IMR-90 (cell line): ENCODE measurements at regions not wholly inside any gene's neighbourhood (a gene's known extent, or its start where the extent isn't known, plus 50 kb on each side); places are given as distances from the start of the nearest gene placed in this dataset. TPM values are rescaled to one million over a fixed set of nuclear protein-coding genes. Genes with fewer than 3 reads are reported as not detected.

ENCODE experiments used
- ATAC-seq: fragments of 200-7000 bp; cut with Tn5 transposase; 2 replicates; pipeline ENCODE4 v1.9.1; 2020; ENCODE audit warnings: low read depth, mild to moderate bottlenecking, moderate library complexity
- BruUV-seq: library from RNA; stranded (reverse); fragments of 400-500 nt; replicated peaks from 2 replicates; lab custom pipeline; 2021; lab: Mats Ljungman, UMichigan
- CTCF ChIA-PET: fragments of 300-600 bp; formaldehyde crosslinking; extraction: SDS; loops from one replicate; lab custom pipeline; 2021; ENCODE audit warnings: antibody characterized with exemption; lab: Yijun Ruan, JAX
- POLR2A ChIA-PET: fragments of 300-600 bp; sonication (Branson Sonifier 250); formaldehyde crosslinking; loops from one replicate; lab custom pipeline; 2022; ENCODE audit warnings: antibody characterized with exemption; ENCODE audit not compliant: unreplicated experiment; lab: Charles Lee
- DNase-seq: peaks from one replicate; pipeline ENCODE4 v3.0.0; 2013
- H2AFZ ChIP-seq: replicated peaks from 2 replicates; pipeline ENCODE3; 2013; ENCODE audit warnings: low read length, mild to moderate bottlenecking; ENCODE audit not compliant: poor library complexity
- H2AK5ac ChIP-seq: 2 replicates; pipeline ENCODE4 v1.6.1; 2013; ENCODE audit warnings: low read depth, low read length, inconsistent platforms
- H2AK9ac ChIP-seq: replicated peaks from 2 replicates; pipeline ENCODE3; 2013; ENCODE audit warnings: mild to moderate bottlenecking, low read depth, low read length, moderate library complexity; ENCODE audit not compliant: poor library complexity
- H2BK120ac ChIP-seq: 2 replicates; pipeline ENCODE4 v1.6.1; 2013; ENCODE audit warnings: low read depth, low read length, inconsistent platforms
- H2BK15ac ChIP-seq: 3 replicates; pipeline ENCODE4 v1.6.1; 2013; ENCODE audit warnings: low read depth, low read length, inconsistent platforms
- H2BK20ac ChIP-seq: 2 replicates; pipeline ENCODE4 v1.6.1; 2013; ENCODE audit warnings: low read depth, mild to moderate bottlenecking, inconsistent platforms, low read length, moderate library complexity
- H2BK5ac ChIP-seq: 2 replicates; pipeline ENCODE4 v1.6.1; 2013; ENCODE audit warnings: mild to moderate bottlenecking, low read depth, low read length, inconsistent platforms; ENCODE audit not compliant: poor library complexity, severe bottlenecking
- H3K14ac ChIP-seq: replicated peaks from 2 replicates; pipeline ENCODE4 v1.6.1; 2013; ENCODE audit warnings: low read depth, low read length, inconsistent platforms
- H3K18ac ChIP-seq: 2 replicates; pipeline ENCODE4 v1.6.1; 2013; ENCODE audit warnings: low read depth, low read length, control low read depth
- H3K23ac ChIP-seq: 2 replicates; pipeline ENCODE4 v1.6.1; 2013; ENCODE audit warnings: low read depth, low read length, inconsistent platforms
- H3K27ac ChIP-seq: 2 replicates; pipeline ENCODE4 v1.5.1; 2013; ENCODE audit warnings: mild to moderate bottlenecking, control low read depth, low read length; ENCODE audit not compliant: insufficient read depth
- H3K27me3 ChIP-seq: 2 replicates; pipeline ENCODE4 v1.6.1; 2013; ENCODE audit warnings: low read length; ENCODE audit not compliant: control insufficient read depth, insufficient read depth
- H3K36me3 ChIP-seq: 2 replicates; pipeline ENCODE4 v1.6.1; 2013; ENCODE audit warnings: low read length, mixed read lengths; ENCODE audit not compliant: control insufficient read depth, insufficient read depth
- H3K4ac ChIP-seq: 2 replicates; pipeline ENCODE4 v1.6.1; 2013; ENCODE audit warnings: low read depth, low read length, inconsistent platforms
- H3K4me1 ChIP-seq: 2 replicates; pipeline ENCODE4 v1.6.1; 2013; ENCODE audit warnings: low read length, mixed read lengths; ENCODE audit not compliant: control insufficient read depth, insufficient read depth
- H3K4me2 ChIP-seq: 2 replicates; pipeline ENCODE4 v1.6.1; 2013; ENCODE audit warnings: low read depth, mild to moderate bottlenecking, control low read depth, low read length, moderate library complexity
- H3K4me3 ChIP-seq: 2 replicates; pipeline ENCODE4 v1.5.1; 2013; ENCODE audit warnings: low read depth, mild to moderate bottlenecking, control low read depth, low read length, moderate library complexity; ENCODE audit not compliant: insufficient read depth
- H3K56ac ChIP-seq: 2 replicates; pipeline ENCODE4 v1.6.1; 2013; ENCODE audit warnings: low read length, inconsistent platforms; ENCODE audit not compliant: insufficient read depth; ENCODE audit errors: extremely low read depth
- H3K79me1 ChIP-seq, 2 experiments: 2 replicates each; pipeline ENCODE4 v1.6.1; 2013; ENCODE audit warnings: low read length in 2 of 2, inconsistent platforms in 1 of 2, low read depth in 1 of 2
- H3K9ac ChIP-seq: 2 replicates; pipeline ENCODE4 v1.6.1; 2013; ENCODE audit warnings: low read depth, low read length, control low read depth
- H3K9me1 ChIP-seq: 2 replicates; pipeline ENCODE4 v1.6.1; 2013; ENCODE audit warnings: low read length, inconsistent platforms; ENCODE audit not compliant: insufficient read depth
- H3K9me3 ChIP-seq: 2 replicates; pipeline ENCODE4 v1.6.1; 2013; ENCODE audit warnings: low read length; ENCODE audit not compliant: control insufficient read depth, insufficient read depth
- H4K20me1 ChIP-seq: 2 replicates; pipeline ENCODE4 v1.6.1; 2013; ENCODE audit warnings: low read length, inconsistent platforms; ENCODE audit not compliant: insufficient read depth
- H4K5ac ChIP-seq: 2 replicates; pipeline ENCODE4 v1.6.1; 2013; ENCODE audit warnings: mild to moderate bottlenecking, low read depth, low read length, control low read depth
- H4K8ac ChIP-seq, 2 experiments: 2 replicates each; pipeline ENCODE4 v1.6.1; 2013; ENCODE audit warnings: low read depth in 2 of 2, low read length in 2 of 2, control low read depth in 1 of 2, inconsistent platforms in 1 of 2
- H4K91ac ChIP-seq: 2 replicates; pipeline ENCODE4 v1.6.1; 2013; ENCODE audit warnings: low read depth, low read length, inconsistent platforms; ENCODE audit not compliant: insufficient read depth
- CEBPB ChIP-seq: IDR thresholded peaks from 2 replicates; pipeline ENCODE4 v1.6.1; 2012; ENCODE audit warnings: low read depth, low read length, improper control_type of control experiment
- CHD1 ChIP-seq: IDR thresholded peaks from 2 replicates; pipeline ENCODE4 v1.6.1; 2012; ENCODE audit warnings: low read depth, low read length, improper control_type of control experiment
- ELK1 ChIP-seq: fragments of 150-350 bp; IDR thresholded peaks from 2 replicates; pipeline ENCODE4 v1.6.1; 2016; ENCODE audit warnings: low read depth, mild to moderate bottlenecking, low read length, moderate library complexity, borderline replicate concordance
- FOS ChIP-seq: fragments of 150-350 bp; IDR thresholded peaks from 2 replicates; pipeline ENCODE4 v1.6.1; 2016; ENCODE audit warnings: low read depth, low read length
- MAFK ChIP-seq: IDR thresholded peaks from 2 replicates; pipeline ENCODE4 v1.6.1; 2012; ENCODE audit warnings: low read depth, low read length, improper control_type of control experiment
- RFX5 ChIP-seq: IDR thresholded peaks from 2 replicates; pipeline ENCODE4 v1.8.0; 2012; ENCODE audit warnings: low read depth, mild to moderate bottlenecking, low read length, moderate library complexity
- WGBS, 2 experiments: methylation state at CpG; one replicate each; pipeline versions ENCODE4 v1.1.5 to v1.1.7; 2013; ENCODE audit warnings: missing lambda C conversion rate in 2 of 2; ENCODE audit not compliant: insufficient read length in 1 of 2; ENCODE audit errors: extremely low coverage in 2 of 2; 5-methylcytosine and 5-hydroxymethylcytosine counted together
- dilution Hi-C: fragments of 300-500 bp; cut with HindIII; formaldehyde crosslinking; loops from one replicate; pipeline ENCODE4 v1.14.3; 2018; ENCODE audit warnings: low sequenced_read_pairs; ENCODE audit not compliant: unreplicated experiment
- in situ Hi-C: fragments of 300-500 bp; cut with MboI; formaldehyde crosslinking; loops from 3 replicates; pipeline ENCODE4 v1.14.3; 2019; ENCODE audit warnings: low sequenced_read_pairs, inconsistent platforms, mixed read lengths
- intact Hi-C: fragments of 100-400 bp; cut with micrococcal nuclease; formaldehyde crosslinking; loops from 2 replicates; pipeline ENCODE4 v1.10.0; 2022
- microRNA-seq, 2 experiments: library from miRNA; stranded (forward) in 1 of 2; unstranded in 1 of 2; fragments of 10-50 nt in 1 of 2; fragments of <30 nt in 1 of 2; gene quantifications in 1 of 2; microRNA quantifications in 1 of 2; one replicate each; pipeline versions ENCODE3 to v1.1.0; 2013 to 2020; ENCODE audit not compliant: insufficient read depth in 1 of 2, insufficient read length in 1 of 2, unreplicated experiment in 1 of 2
- small RNA-seq, 5 experiments: library from RNA; depleted of rRNA; stranded (forward); fragments of <200 nt; gene quantifications; one replicate each; pipeline ENCODE3, GENCODE V24; 2012

GRCh38 chr18:64199581-64199980 lies 50.7 kb upstream of the LINC00305 start:
- BruUV-seq: no TSS peak
- intact Hi-C loops: no loop called here

More at GRCh38 chr18:64199581-64199980, 50.7 kb upstream of the LINC00305 start:
- WGBS, 2 experiments: no CpG with 5 or more reads among the region's 1 CpG
- Histone ChIP-seq H4K20me1 (no peaks in the 10 kb centered on the region), H2AK9ac (no peak overlapping the region), H2AK5ac (no peak overlapping the region), H3K9me3 (peaks cover 8% of the 10 kb centered on the region), H3K27me3 (no peaks in the 10 kb centered on the region), H3K9ac (no peak overlapping the region), H3K56ac (no peak overlapping the region), H3K9me1 (no peaks in the 10 kb centered on the region), H3K36me3 (no peaks in the 10 kb centered on the region), H4K91ac (no peak overlapping the region), H2AFZ (no peak overlapping the region), H3K18ac (no peak overlapping the region), H4K8ac (no peak overlapping the region), H2BK20ac (no peak overlapping the region), H4K5ac (no peak overlapping the region), H3K23ac (no peak overlapping the region), H3K4me1 (no peaks in the 10 kb centered on the region), H3K4ac (no peak overlapping the region), H3K4me3 (no peak overlapping the region), H3K4me2 (no peak overlapping the region), H3K27ac (no peak overlapping the region), H2BK15ac (no peak overlapping the region), H3K14ac (no peak overlapping the region), H2BK120ac (no peak overlapping the region), H2BK5ac (no peak overlapping the region), H3K79me1 (no peaks in the 10 kb centered on the region)
- in situ Hi-C loops (no loop called here), dilution Hi-C loops (no loop called here)
- no peak for ATAC-seq
- no peak for TF ChIP-seq MAFK
- TF ChIP-seq CHD1: no peak
- TF ChIP-seq CEBPB: no peak
- no peak for TF ChIP-seq FOS
- TF ChIP-seq RFX5: no peak
- no peak for TF ChIP-seq ELK1
- ChIA-PET CTCF (no interaction called here), POLR2A (no interaction called here)
- DNase-seq: no peak

Small RNA genes lying in the stretch of these regions (microRNA-seq; reads per million reads assigned to microRNA genes)
- gene AC027506.1 (ENCODE audit: insufficient read depth, insufficient read length): not detected

Small RNA genes lying in the stretch of these regions (small RNA-seq; reads per million reads assigned to genes)
- 0 reads per million in 5 experiments for gene AC027506.1
